C1 segment of cervical spinal cord (tissue), 14 donors: ENCODE measurements at regions not wholly inside any gene's neighbourhood (a gene's known extent, or its start where the extent isn't known, plus 50 kb on each side); places are given as distances from the start of the nearest gene placed in this dataset.

Source experiments
- DNase-seq, 14 donors: peaks; one replicate each; lab custom pipeline; 2025; lab: John Stamatoyannopoulos, UW

DNA sequence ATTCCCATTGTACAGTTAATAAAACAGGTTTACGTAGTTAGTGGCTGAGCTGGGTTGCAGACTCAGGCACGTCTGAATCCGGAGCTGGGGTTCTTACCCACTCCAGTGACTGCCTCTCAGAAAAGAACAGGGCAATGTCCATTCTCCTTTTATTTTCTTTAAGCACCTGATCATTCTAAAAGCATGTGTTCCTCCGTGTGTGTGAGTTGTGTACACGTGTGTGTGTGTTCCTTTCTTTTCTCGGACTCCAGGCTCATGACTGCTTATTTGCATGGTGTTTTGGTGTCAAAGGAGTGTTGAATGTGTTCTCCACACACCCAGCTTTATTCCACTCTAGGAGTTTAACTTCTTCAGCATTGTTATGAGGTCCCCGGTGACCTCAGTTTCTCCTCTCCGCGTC is 260.1 kb downstream of the SNX10 start:
- DNase-seq = no peak

DNA sequence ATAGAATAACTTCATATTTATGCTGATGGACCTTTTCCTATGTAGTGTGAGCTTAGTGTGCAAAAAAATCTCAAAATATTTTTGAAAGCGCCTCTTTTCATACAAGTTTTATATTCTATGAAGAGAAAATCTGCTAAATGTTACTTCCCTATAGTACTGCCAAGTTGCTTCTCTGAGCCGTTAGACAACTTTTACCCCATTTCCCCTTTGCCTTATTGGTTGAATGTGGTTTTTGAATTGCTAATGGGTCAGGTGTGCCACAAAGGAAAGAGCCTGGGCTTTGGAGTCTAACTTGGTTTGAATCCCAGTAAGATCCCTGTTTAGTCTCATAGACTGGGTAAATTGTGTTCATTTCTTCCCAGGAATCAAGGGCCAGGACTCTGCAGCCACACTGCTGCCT is 261.5 kb downstream of the SNX10 start:
- no peak for DNase-seq

GRCh38 chr7:26553582-26553981 is 261.9 kb downstream of the SNX10 start:
- no peak for DNase-seq

DNA sequence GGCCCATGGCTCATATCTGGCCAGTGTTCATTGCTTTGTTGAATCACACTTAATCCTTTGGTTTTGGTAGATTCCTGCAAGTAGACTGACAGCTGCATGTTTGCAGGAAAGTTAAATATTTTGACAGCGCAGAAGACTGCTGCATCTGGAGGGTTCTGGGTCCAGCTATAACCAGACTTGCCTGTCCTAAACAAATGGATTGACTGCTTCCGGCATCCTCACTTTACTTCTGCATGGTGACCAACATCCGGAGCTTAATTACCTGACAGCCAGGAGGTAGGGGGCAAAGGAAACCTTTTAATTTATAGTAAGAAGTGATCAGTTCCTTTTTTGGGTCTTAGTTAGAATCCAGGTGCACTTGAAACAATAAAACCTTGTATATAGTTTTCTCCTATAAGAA is 263.3 kb downstream of the SNX10 start:
- DNase-seq = no peak

DNA sequence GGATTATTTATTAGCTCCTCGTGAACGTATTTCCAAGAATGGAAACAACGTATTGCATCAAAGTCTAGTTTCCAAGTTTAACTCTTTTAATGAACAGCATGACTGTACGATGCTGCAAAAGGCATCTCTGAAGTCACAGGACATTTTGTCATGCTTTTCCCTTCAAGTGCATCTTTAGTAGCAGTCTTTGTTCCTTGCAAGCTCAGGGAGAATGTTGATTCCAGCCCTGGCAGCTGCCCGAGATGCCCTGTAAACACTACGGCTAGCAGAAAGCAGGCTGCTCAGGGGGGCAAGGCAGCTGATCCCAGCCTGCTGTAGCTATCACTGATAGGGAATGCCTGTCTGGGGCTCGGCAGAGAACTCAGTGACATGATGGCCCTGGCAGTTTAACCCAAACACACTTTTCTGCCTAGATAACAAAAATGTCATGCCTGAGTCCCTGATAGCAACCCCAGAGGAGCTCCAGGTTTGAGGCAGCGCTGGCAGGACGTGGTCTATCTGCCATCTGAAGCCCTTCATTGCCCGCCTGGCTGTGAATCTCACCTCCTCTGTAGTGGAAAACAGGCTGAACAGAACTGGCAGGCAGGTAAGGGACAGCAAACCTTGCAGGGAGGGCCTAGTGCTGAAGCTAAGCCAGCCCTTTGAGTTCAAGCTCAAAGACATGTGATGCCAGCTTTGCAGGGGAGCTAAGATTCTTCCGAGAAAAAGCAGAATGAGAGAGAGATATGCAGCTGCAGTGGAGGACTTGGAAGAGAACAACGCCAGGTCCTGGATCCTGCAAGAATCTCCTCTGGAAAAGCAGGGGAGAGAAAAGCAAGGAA is 264.6 kb downstream of the SNX10 start:
- DNase-seq = peak in 4 of 14 donors; percentile 3 to 83 (median 22)

- no peak for DNase-seq
Measured at GRCh38 chr7:26560526-26561256, 269.0 kb downstream of the SNX10 start.

GRCh38 chr7:26562841-26563240 is 271.2 kb downstream of the SNX10 start:
- DNase-seq = no peak

DNA sequence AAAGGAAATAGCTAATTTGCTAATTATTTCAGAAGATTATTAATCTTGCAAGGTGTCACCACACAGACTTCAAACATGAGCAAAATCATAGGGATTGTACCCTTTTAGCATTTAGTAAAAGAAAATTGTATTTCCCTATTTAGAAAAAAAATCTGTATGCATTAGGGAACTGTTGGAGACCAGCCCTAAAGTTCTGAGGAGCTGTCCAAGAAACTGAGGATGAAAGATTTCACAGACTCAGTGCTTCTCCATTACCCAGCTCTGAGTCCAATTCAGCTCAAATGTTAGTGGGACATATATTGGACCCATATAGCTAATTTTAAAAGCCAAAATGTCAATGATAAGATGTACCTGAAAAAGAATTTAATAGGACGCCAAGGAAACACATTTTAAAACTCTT is 271.7 kb downstream of the SNX10 start:
- DNase-seq = no peak

DNA sequence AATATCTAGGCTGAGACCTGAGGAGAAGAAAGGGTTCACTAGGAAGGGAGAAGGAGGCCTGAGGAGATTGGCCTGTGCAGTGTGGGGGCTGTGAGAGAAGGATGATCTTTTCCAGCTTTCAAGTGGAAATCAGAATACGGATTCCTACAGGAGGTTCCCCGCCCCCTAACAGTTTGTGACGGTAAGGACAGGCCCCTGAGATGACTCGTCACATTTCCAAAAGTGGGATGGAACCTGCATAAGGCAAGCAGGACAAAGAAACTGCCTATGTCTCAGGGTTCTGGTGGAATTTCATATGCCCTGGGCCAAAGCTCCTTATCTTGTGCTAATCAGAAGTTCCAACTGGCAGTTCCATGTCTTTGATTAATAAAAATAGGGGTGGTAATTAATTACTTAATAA is 275.6 kb downstream of the SNX10 start:
- DNase-seq = no peak

- no peak for DNase-seq
Measured at GRCh38 chr7:26574476-26574875, 282.8 kb downstream of the SNX10 start.

DNA sequence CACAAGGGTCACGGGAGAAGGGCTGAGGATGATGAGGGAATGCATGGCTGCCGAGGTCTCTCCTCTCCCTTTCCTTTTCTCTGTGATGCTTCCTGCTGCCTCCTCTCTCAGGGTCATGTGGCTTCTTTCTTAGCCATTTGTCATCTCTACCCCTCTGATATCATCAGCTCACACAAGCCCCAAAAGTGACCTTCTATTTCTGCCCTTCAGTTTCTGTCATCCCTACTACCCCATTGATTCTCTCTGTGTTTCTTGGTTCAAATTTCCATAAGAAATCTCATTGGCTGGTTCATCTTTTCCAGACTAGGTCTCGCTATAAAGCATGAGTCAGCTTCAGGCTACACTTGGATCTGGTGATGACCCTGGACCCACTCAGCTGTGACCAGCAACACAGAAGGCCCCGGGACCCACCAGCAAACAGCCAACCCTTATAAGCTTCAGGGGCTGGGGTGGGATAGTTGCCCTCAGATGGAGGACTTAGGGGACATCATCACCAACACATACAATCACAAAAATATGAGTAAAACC is 284.3 kb downstream of the SKAP2 start:
- DNase-seq = no peak

- DNase-seq = no peak
Measured at GRCh38 chr7:26580711-26581110, 283.7 kb downstream of the SKAP2 start.

DNA sequence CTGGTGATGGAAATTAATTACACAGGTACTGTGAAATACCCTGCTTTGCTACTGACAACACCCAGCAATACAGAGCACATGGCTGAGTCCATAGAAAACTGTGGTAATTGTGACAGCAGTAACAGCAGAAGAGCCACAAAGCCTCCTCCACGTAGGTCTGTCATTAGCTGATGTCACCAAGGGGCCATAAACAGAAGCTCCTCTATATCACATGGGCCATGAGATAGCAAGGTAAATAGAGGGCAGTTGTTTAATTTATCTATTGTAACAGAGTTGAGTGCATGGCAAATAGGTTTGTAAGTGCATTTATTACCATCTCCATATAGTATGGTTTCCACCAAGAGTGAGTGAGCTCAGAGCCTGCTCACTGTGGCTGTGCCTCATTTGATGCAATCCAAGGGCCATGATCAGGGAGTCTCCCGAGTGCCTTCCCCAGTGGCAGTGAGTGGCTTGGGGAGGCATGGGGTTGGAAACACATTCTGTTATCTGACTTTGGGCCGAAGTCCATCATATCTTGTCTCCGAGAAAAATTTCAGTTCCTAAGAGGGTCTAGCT is 281.2 kb downstream of the SKAP2 start:
- no peak for DNase-seq

- DNase-seq = no peak
Measured at GRCh38 chr7:26584326-26584725, 280.1 kb downstream of the SKAP2 start.

GRCh38 chr7:26584987-26585665 is 279.3 kb downstream of the SKAP2 start:
- no peak for DNase-seq

- no peak for DNase-seq
Measured at GRCh38 chr7:26587536-26587935, 276.9 kb downstream of the SKAP2 start.

- peak in 1 of 14 donors; percentile 84 for DNase-seq
Measured at GRCh38 chr7:26588511-26588910, 275.9 kb downstream of the SKAP2 start.

- no peak for DNase-seq
Measured at GRCh38 chr7:26590709-26591108, 273.7 kb downstream of the SKAP2 start.

- no peak for DNase-seq
Measured at GRCh38 chr7:26592011-26592410, 272.4 kb downstream of the SKAP2 start.

GRCh38 chr7:26593393-26593792 is 271.0 kb downstream of the SKAP2 start:
- DNase-seq = peak in 3 of 14 donors; percentile 9 to 17 (median 11)

DNA sequence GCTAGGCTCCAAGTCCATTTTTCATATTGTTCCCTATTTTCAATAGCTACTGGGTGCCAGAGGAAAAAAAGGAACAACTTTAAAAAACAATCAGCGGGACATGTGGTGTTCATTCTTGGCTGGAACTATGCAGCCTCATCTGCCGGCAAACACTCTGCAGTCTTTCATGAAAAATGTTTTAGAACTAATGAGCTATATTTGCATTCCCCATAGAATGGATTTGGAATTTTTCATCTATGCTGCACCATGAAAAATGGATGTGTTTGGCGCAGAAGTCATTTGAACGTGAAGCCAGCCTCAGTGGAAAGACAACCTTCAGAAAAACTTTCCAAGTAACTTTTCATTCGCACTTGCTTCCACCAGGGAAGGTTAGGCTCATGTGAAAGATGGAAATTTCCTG is 270.5 kb downstream of the SKAP2 start:
- DNase-seq = no peak

DNA sequence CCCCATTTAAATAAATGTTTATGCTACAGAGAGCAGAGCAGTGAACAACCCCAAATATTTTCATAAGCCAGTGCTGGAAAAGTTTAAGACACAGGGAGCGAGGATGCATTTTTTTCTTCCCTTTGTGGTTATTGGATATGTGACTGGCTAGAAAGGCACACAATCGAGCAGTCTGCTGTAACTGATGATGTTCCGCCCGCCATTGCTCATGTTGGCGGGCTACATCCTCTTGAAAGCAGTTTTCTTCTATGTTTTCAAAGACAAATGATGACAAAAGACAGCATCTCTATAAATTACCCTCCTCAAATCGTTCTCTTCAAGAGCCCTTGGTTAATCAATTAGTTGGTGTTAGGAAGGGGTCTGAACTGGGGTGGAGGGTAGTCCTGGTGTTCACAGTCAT is 269.8 kb downstream of the SKAP2 start:
- no peak for DNase-seq
